NCI-H2227 (cell line): ENCODE measurements at regions not wholly inside any gene's neighbourhood (a gene's known extent, or its start where the extent isn't known, plus 50 kb on each side); places are given as distances from the start of the nearest gene placed in this dataset.

Experiments
- DNase-seq: peaks from one replicate; lab custom pipeline; 2025; ENCODE audit not compliant: unreplicated experiment; lab: John Stamatoyannopoulos, UW

DNA sequence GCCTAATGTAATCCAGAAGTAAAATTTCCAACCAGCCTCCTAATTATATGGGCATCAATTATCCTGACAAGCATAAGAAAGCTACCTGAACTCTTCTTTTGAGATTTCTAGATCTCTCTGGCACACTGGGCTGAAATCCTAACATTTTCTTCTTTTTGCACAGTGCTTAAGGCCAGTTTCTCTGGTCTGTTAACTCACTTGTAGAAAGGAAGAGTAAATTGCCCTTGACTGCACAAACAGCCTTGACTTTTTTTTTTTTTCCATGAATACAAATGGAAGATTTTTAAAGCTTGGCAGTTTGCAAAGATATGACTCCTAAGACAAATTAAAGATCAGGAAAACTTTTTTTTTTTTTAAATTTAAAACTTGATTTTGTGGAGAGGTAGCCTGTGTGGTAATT, 291.2 kb upstream of the MON1B start:
- no peak for DNase-seq

DNA sequence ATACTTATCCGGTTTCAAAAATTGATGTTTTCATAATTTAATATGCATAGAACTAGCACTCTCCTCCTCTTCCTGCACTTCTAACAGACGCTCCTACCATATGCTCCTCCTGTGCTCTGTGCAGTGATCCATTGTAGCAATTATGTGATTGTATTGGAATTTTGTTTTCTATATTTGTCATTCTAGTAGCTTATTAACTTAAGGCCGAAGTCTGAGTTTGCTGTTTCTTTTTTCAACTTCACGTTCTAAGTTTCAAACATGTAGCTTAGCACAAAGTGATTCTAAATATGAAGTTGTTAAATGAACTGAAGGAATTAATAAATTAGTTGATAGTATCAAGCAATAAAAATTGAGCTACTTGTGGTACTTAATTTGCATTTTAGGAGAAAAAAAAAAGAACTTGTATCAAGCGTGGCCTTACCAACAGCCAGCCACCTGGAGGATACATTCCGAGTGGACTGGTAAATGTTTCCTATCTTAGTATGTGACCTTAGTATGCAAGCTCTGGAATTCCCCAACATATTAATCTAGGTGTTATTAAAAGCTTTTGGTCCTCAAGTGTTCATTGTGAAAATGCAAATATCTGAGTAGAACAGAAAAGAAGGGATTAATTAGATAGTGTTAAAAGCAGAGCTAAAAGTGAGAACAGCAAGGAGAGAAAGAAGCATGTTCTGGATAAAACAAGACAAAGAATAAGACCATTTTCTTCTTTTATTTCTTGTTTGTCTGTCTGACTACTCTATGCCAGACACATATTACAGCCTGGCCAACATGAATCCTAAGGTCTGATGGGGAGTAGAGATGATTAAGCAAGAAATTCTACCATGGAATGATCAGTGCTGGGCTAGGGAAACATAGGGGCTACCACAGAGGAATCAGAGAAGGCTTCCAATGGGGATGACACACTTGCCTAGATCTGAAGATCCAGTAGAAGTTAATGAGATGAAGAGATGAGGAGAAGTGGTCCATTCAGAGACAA, 290.4 kb upstream of the MON1B start:
- no peak for DNase-seq

DNA sequence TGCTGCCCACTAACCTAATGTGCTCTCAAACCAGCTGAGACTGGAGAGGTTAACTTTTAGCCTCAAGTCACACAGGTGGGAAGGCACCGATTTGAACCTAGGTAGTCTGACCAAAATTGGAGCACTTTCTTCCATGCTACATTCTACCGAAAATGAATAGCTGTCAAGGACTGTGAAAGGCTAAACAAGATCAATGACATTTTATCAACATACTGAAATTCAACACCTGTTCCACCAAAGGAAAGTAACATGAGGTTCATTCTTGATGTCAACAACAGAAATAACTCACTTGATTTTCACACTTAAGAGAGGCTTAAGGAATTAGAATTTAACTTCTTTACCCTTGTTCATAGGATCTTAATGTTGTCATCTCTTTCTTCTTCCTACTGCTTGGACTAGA, 284.4 kb upstream of the MON1B start:
- DNase-seq = no peak

DNA sequence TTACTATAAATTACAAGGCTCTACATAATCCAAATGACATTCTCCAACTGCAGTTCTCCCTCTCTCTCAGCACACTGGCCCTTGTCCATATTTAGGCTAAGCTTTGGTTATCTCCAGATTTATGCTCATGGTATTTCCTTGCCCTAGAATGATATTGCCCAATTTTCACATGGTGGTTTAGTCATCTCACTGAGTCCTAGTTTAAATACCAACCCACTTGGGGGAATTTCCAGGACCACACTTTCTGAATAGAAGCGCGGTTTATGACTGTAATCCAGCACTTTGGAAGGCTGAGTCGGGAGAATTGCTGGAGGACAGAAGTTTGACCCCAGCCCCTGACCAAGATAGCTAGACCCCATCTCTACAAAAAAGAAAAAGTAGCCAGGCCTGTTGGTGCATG, 280.1 kb upstream of the MON1B start:
- no peak for DNase-seq

DNA sequence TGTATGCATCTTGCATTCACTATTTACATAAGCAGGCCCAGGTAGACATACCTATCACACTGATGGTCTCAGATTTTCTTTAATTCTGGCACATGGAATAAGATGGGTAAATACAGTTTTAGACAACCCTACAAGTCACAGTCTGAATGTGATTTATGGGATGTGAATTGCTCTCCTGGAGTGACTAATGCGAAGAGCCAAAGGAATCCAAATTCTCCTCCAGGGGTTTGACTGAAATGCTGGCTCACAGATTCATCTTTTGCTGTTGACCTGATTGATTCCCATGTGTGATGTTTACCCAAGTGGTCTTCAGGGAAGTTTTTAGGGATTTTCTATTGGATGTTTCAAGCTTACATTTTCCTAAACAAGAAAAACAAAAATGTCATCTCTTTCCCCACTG, 277.9 kb upstream of the MON1B start:
- no peak for DNase-seq

DNA sequence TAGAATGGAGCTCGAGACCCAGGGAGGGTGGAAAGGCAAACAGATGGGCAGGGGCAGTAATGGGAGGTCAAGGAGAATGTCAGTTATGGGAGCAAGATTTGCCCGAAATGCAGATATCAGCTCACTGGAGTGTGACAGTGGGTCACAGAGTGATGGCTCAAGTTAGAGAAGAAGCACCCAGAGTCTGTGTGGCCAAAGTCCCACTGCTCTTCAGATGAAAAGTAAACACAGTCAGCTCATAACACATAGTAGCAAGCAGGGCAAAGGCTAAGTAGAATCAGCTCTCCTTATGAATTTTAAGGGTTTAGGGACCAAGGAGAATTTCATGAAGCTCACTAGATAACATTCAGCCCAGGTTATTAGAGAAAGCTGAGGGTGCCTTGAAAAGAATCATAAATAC, 264.9 kb upstream of the MON1B start:
- DNase-seq = no peak

DNA sequence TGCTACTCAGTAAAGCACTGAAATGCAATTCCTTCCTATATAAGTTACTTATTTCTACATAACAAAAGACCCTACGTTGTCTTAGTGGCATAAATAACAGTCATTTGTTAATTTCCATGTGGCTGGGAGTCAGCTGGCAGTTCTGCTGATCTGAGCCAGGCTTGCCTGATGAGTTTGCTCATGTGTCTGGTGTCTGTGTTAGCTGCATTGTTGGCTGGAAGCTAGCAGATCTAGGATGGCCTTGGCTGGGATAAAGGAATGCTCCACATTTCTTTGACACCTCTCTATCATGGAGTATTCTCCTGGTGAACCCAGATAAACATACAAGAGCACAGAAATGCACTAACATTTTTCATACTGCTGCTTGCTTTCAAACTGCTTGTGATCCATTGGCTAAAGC, 264.4 kb upstream of the MON1B start:
- DNase-seq = no peak

DNA sequence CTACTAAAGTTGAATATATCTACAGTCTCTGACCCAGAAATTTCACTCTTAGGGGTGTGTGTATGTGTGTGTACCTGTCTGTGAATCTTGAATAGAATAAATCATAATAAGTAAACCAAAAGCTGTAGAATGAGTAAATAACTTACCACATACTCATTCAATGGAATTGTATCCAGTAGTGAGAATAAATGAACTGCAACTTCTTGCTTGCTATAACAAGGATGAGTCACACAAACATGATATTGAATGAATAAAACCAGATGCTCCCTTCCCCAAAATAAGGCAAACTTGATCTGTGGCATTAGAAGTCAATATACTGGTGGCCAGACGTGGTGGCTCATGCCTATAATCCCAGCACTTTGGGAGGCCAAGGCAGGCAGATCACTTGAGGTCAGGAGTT, 259.8 kb upstream of the MON1B start:
- no peak for DNase-seq

DNA sequence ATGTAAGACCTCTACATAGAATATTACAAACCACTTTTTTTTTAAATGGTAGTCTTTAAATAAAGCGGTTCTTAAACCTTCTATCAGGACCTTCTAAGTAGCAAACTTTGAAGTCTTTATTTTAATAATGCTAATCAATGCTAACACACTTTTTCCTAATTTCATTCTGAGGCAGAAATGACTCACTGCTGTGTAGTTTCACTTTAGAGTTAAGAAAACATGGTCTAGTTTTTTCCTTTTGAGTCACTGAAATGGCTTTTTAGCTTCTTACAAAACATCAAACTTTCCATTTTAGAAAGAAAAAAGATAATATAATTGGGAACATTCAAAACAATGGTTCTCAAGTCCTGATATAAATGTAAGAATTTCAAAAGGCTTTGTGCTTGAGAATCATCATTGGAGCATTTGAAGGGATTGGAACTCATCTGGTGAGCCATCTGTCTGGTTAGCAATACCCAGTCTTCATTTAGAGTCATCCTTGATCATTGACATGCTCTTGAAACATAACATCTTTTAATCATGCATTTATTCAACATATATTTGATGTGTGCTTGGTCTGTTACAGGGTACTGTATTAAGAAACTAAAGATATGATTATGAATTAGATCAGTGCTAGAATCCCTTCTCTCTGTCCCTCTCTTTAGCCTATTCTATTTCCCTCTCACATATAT, 258.3 kb upstream of the MON1B start:
- no peak for DNase-seq

DNA sequence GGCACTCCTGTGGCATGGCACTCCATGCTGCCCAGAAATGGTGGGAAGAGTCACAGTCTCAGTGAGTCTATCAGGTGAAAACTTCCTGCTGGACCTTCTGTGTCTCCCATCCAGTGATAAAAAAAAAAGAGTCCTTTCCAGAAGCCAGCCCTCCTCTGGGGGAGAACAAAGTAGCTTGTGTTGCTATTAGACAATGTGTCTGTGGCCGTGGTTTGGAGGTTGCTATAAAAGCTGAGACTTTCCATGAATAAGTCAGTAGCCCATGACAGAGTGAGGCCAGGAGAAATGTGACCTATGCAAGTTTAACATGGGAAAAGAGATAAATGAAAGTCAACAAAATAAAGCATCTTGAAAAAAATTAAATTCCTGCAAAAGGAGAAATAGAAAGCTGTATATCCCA, 250.7 kb upstream of the MON1B start:
- DNase-seq = no peak

DNA sequence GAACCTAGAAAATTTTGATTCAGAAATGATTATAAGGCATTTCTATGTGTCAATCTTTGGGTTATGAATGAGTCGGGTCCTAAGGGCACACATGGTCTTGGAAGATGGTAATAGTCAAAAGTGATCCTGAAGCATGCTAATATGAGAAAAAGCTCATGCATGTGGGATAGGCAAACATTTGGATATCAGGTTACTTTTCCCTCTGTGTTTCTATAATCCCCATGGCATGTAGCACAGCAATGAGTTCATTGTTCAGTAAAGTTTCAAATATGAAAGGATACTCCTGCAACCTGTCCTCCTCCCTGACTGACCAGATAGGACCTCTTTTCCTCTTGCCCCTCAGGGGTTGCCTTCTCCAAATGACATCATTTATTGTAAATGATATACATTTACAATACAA, 249.9 kb upstream of the MON1B start:
- DNase-seq = no peak

DNA sequence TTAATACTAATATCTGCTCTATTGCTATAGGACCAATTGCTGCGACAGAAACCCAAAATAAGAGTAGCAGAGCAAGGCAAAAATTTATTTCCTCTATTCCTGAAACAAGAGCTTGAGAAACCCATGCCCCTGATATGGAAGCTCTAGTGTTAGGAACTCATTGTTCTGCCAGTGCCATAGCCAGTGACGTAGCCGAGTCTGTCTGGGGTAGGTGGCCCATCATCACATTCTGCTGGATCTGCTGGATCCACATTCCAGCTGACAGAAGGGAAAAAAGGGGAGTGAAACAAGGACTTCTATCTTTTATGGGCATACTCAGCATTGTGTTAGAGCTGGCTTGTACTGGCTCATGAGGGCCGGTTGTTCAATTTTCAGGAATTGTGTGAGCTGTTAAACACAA, 248.9 kb upstream of the MON1B start:
- DNase-seq = no peak

DNA sequence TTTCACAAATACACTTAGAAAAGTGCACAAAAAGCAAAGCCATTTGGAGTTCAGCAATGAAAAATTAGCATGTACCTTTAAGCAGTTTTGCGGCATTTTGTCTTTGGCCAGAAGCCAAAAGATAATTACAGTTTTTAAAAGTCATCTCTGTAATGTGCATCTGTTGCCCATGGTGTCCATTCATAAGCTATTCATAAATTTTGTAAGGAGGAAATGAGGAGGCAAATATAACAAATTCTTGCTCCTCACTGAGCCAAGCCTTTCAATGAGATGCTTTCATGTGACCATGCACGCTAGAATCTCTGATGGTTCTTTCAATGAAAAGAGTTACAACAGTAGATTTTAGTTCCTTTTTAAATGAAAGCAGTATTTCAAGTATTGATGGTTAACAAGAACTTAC, 247.1 kb upstream of the MON1B start:
- peak; percentile 70 for DNase-seq

DNA sequence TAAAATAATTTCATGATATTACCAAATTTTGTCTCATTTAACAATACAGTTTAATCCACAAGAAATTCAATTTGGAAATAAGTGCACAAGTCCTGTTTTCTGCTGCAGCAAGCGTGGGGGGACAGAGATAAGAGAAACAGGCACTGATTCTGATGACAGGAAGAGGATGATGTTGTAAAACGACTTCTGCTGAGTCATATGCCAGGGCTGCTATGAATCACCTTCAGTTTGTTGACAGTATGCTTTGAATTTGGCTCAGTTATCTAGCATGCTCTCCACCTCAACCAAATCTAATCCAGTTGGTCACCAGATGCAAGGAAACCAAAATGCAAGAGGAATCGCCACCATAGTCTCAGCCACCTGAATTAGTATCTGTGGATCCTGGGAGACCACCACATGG, 244.1 kb upstream of the MON1B start:
- no peak for DNase-seq

DNA sequence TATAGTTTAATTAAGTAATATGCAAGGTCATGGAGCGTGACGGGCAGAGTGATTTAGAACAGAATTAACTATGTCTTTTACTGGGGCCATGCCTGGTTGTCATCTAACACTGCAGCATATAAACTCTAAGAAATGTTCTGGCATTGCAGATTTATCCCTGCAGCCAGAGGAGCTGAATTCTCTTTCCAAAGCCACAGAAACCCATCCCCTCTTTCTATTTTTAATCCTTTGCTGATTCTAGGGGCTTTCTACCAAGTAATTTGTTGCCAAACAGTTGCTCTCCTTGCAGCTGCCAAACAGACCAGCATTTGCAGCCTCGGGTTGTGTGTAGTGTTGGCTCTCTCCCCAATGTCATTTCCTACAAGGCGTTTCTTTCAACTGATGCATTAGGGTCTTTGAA, 243.2 kb upstream of the MON1B start:
- DNase-seq = no peak

DNA sequence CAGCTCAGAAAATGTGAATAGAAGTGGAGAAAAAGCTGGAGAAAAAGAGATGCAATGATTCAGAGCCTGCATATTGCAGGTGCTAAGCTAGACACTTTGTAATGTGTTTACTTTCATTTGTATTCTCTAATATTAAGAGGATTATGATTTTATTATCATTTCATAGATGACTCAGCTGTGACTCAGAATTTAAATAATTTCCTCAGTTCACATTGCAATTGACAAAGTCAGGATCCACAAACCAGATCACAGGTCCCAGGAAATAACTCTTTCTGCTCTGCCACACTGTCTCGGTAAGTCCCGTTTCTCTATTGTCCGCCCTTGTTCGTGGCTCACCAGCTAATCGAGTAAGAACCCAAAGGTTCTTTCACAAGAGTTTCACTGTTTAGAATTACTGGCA, 235.4 kb upstream of the MON1B start:
- no peak for DNase-seq

DNA sequence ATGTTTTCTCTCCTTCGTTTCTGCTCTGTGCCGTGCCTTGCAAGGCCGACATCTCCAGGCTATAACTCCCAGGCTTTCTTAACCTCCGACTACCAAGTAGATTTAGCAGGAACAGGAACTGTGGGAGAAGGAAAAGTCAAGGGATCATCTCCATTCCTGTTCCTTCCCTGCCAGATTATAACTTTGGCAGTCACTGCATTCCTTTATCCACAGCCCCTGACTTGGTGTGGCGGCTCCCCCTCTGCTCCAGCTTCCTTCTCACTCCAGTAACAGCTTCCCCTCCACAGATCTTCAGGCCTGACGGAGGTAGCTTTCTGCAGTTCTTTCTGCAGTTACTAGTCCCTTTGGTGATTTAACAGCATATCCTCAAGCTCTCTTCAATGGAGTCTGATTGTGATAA, 234.6 kb upstream of the MON1B start:
- DNase-seq = no peak

DNA sequence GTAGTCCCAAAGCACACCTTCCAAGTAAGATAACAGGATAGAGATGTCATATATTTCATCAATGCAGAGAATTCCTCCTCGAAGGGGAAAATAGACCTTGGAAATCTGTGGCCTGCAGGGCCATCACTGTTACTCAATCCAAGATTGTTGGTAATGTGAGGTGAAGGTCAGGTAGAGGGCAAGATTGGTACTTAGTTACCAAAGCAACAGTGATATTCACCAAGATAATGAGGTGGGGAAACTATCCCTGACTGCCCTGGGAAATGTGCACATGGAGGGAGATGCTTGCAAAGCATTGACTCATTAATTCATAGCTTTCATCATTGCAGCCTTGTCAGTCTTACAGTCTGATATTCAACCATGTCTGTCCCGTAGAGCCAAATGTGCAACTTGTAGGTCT, 234.1 kb upstream of the MON1B start:
- no peak for DNase-seq

DNA sequence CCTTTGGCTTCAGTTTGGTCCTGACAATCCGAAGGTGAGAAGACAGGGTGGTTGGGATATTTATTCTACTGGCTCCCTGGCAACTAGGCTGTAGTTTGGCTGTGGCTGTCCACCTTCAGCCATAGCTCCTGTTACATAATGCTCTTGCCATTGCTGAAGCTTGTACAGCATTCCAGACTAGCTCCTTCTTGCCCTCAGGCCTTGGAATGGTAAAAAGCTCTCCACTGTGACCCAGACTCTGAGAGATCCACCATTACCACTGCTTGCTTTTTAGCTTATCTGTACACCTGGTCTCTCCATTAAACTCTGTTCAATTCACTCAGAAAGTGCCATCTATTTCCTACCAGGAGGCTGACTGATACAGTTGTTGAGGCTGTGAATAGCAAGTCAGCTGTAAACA, 231.8 kb upstream of the MON1B start:
- no peak for DNase-seq

DNA sequence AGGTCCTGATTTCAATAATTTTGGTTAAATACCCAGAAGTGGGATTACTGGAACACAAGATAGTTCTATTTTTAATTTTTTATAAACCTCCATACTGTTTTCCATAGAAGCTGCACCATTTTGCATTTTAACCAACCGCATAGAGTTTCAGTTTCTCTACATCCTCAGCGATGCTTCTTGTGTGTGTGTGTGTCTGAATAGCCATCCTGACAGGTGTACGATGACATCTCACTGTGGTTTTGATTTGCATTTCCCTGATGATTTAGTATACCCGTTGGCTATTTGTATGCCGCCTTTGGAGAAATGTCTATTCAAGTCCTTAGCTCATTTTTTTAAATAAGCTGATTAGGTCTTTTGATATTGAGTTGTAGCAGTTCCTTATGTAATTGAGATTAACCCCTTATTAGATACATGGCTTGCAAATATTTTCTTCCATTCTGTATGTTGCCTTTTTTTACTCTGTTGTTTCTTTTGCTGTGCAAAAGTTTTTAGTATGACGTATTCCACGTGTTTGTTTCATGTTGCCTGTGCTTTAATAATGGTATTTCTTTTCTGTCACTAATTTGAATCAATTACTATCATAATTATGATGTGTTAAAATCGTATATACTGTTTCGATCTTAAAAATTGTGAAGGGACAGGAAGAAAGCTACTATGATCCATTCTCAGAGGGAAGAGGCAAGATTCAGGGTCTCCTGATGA, 227.2 kb upstream of the MON1B start:
- no peak for DNase-seq

DNA sequence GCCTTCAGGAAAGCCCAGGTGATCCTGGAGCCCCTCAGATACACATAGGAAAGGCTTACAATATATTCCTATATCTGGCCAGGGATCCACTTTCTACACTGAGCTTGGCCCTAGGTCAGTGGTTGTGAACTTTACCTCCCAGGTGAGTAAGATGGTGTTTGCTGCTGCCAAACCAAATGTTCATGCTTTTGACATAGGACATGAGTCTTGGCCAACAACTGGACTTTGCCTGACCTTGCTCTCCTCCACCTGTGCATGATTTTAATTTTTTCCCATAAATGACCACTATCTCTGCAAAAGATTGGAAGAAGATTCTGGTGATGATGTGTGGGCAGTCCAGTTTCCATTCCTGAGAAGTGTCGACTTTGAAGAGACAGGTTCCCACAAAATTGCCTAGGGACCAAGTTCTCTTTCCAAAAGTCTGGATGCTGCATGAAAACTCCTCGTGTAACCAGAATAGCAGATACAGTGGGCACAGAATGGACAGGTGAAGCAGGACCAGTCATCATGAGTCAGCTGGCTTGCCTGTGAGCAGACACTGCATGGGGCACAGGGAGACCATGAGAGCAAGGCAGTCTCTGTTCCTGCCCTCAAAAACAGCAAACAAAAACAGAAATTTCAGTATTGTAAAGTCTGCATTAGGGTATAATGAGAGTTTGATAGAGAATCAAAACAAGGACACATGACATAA, 226.4 kb upstream of the MON1B start:
- DNase-seq = no peak
